ENCODE measurements at regions not wholly inside any gene's neighbourhood (a gene's known extent, or its start where the extent isn't known, plus 50 kb on each side); places are given as distances from the start of the nearest gene placed in this dataset.

GRCh38 chr11:80533463-80533862, 1092.6 kb upstream of the TENM4 start:
- no peak for FAIRE-seq

- no peak for FAIRE-seq
These were observed 1091.9 kb upstream of the TENM4 start for GRCh38 chr11:80532633-80533232.

- FAIRE-seq = no peak
These were observed 1088.9 kb upstream of the TENM4 start for GRCh38 chr11:80529726-80530125.

- FAIRE-seq = no peak
These were observed 1085.0 kb upstream of the TENM4 start for GRCh38 chr11:80525663-80526405.

DNA sequence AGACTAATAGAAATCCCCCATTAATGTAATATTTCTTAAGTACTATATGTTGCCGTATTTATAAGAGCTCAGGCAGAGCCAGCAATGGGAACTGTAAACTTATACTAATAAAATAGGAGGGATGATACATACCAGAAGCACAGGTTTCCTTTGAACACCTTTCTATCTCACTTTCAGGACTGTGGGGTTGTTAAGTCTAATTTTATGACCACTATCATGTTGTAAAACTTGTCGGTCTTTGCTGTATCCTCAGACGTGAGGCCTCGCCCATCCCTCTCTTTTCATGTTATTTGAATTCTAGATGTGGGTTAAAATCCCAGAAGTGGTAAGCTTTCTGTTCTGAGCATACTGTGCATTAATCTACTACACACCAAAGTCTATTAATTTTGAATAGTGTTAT, 1083.5 kb upstream of the TENM4 start:
- no peak for FAIRE-seq

DNA sequence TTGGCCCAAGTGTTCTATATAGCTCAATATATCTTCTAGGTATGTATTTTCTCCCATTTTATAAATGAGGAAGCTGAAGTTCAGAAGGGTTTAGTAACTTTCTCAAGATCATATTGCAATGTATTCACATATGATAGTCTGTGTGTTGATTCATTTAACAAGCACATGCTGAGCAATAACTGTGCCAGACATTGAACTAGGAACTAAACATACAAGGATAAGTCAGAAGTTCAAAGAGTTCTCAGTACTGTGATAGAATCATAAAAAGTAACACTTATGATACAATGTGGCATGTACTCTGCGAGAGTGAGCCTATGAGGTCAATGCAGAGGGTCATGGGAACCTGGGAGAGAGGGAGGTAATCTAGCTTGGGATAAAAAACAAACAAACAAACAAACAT, 1082.2 kb upstream of the TENM4 start:
- FAIRE-seq = no peak

- no peak for FAIRE-seq
These were observed 1080.8 kb upstream of the TENM4 start for GRCh38 chr11:80521592-80521991.

GRCh38 chr11:80520507-80520887, 1079.7 kb upstream of the TENM4 start:
- no peak for FAIRE-seq

- FAIRE-seq = no peak
These were observed 1079.0 kb upstream of the TENM4 start for GRCh38 chr11:80519596-80520506.

DNA sequence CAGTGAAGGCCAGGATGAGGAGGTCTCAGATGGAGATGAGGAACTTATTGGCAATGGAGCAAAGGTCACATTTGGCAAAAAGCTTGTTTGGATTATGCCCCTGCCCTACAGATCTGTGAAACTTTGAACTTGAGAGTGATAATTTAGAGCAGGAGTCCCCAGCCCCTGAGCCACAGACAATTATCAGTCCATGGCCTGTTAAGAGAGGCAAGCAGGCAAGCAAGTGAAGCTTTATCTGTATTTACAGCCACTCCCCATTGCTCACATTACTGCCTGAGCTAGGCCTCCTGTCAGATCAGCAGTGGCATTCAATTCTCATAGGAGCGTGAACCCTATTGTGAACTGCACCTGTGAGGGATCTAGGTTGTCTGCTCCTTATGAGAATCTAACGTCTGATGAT, 1076.9 kb upstream of the TENM4 start:
- no peak for FAIRE-seq

- FAIRE-seq = no peak
These were observed 1074.3 kb upstream of the TENM4 start for GRCh38 chr11:80515097-80515496.

- FAIRE-seq = no peak
These were observed 1071.7 kb upstream of the TENM4 start for GRCh38 chr11:80512491-80512890.

GRCh38 chr11:80505771-80506170, 1064.9 kb upstream of the TENM4 start:
- FAIRE-seq = no peak

DNA sequence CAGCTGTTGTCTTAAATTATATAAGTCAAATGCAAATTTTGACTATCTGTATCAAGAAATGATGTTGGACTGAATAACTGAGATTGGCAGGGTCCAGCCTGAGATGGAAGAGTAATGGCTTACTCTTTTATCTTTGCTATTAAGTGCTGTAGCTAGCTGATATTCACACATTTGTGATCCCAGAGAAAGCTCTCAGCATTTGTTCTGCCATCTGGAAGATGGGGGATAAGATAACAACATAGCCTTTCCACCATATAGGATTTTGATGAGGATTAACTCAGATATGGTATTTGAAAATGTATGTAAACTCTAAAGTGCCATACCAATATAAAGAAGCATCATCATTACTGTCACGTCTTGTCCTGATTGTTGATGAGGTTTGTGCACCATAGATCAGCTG, 1063.2 kb upstream of the TENM4 start:
- FAIRE-seq = no peak

GRCh38 chr11:80502511-80502910, 1061.7 kb upstream of the TENM4 start:
- FAIRE-seq = no peak

GRCh38 chr11:80495116-80495515, 1054.3 kb upstream of the TENM4 start:
- FAIRE-seq = no peak

DNA sequence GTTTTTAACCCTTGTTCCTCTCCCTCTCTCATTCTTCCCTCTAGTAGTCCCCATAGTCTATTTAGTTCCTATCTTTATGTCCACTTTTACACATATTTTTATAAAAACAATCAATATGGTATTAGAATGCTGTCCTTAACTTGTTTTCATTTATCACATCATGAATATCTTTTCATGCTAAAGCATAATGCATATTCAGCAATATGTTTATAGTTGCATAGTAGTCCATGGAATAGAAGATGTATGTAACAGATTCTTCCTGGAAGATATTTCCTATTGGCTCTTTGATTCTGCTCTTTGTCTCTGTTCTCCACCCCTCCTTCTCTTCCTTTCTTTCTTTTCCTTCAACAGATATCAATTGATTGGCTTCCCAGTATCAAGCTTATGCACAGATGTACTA, 1047.1 kb upstream of the TENM4 start:
- FAIRE-seq = no peak

DNA sequence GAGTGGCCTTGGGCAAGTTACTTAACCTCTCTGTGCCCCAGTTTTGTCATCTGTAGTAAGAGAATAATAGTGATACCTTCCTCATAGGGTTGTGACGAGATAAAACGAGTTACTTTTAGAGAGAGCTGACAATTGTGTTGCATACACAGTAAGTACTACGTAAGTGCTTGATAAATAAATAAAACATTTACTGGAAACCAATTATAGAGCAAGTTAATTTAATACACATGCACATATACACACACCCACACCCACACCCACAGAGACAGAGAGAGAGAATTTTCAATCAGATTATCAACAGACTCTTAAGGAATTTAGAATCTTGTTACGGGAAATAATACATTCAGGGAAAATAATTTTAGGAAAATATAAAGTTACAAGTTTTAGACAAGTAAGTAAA, 1045.8 kb upstream of the TENM4 start:
- FAIRE-seq = no peak

- no peak for FAIRE-seq
These were observed 1036.3 kb upstream of the TENM4 start for GRCh38 chr11:80477178-80477577.

GRCh38 chr11:80473562-80473961, 1032.7 kb upstream of the TENM4 start:
- no peak for FAIRE-seq

DNA sequence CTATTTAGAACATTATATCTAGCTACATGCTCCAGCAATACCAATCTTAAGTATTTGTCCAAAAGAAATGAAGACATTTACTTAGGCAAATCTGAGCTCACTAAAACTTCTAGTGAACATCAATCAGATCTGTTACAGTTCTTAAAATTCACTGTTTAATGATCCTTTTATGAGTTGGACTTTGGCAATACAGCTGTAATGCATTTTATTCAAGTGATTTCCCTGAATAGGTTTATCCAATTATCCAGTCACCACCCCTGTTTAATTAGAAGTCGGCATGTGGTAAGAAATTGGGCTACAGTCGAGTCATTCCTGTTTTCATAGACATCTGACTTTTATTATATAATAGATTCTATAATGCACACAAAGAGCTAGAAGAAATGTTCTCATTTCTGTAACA, 1029.0 kb upstream of the TENM4 start:
- no peak for FAIRE-seq

DNA sequence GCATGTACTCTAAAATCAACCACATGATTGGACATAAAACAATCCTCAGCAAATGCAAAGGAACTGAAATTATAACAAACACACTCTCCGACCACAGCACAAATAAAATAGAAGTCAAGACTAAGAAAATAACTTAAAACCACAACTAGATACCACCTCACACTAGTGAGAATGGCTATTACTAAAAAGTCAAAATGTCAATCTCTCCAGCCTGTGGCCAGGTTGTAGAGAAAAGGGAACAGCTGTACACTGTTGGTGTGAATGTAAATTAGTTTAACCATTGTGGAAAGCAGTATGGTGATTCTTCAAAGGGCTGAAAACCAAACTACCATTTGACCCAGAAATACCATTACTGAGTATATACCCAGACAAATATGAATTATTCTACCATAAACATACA, 1025.7 kb upstream of the TENM4 start:
- no peak for FAIRE-seq

DNA sequence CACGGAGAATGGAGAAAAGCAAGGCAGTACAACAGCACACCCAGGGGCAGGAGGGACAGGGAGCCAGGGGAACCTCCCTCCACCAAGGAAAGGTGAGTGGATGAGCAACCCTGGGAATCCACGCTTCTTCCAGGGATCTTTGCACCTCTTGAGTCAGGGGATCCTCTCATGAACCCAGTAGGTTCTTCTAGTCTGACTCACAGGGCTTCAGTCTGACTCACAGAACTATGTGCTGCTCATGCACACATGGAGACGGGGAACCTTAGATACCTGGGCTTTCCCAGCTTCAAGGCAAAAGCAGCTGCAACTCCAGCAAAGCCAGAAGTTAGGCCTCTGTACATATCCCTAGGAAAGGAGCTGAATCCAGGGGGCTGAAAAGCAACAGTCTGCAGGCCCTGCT, 1021.4 kb upstream of the TENM4 start:
- FAIRE-seq = no peak

- FAIRE-seq = no peak
These were observed 1017.5 kb upstream of the TENM4 start for GRCh38 chr11:80458376-80458775.

All from TTC549 (cell line).